ENCODE measurements at regions not wholly inside any gene's neighbourhood (a gene's known extent, or its start where the extent isn't known, plus 50 kb on each side); places are given as distances from the start of the nearest gene placed in this dataset.
A peak's percentile ranks its signal among the peaks of the same experiment; 100 is the strongest.

GRCh38 chr2:7161501-7161900 is 244.3 kb downstream of the RNF144A start:
- Histone ChIP-seq H2BK120ac (ENCODE audit: low read depth, low read length, poor library complexity, severe bottlenecking) (no peak overlapping the region), H3K79me2 (ENCODE audit: insufficient read depth, low read length) (no peaks in the 10 kb centered on the region), H3K4me2 (ENCODE audit: insufficient read depth, insufficient read length, low read length) (no peak overlapping the region), H4K8ac (replicated peaks; ENCODE audit: insufficient read length, low read depth, low read length) (no peak overlapping the region), H2BK20ac (ENCODE audit: low read depth, low read length, poor library complexity, severe bottlenecking) (no peak overlapping the region), H2BK15ac (ENCODE audit: low read depth, low read length) (no peak overlapping the region), H2BK12ac (ENCODE audit: insufficient read length, low read depth, low read length) (no peak overlapping the region), H3K4ac (ENCODE audit: low read depth, low read length) (no peak overlapping the region), H4K5ac (ENCODE audit: insufficient read length, low read depth, low read length) (no peak overlapping the region), H3K14ac (ENCODE audit: insufficient read depth, low read length) (no peak overlapping the region), H3K18ac (ENCODE audit: insufficient read length, low read depth, low read length) (no peak overlapping the region), H2AK5ac (ENCODE audit: insufficient read length, low read length) (no peak overlapping the region), H3K27me3 (ENCODE audit: insufficient read depth, low read length) (no peaks in the 10 kb centered on the region), H2AFZ (ENCODE audit: low read length) (no peak overlapping the region), H4K91ac (ENCODE audit: insufficient read length, low read depth, low read length) (no peak overlapping the region), H3K9ac (ENCODE audit: extremely low read depth, insufficient read length, low read length) (no peak overlapping the region), H2BK5ac (ENCODE audit: insufficient read length, low read length) (no peak overlapping the region), H4K20me1 (ENCODE audit: control insufficient read depth, insufficient read depth, insufficient read length) (no peaks in the 10 kb centered on the region), H3K27ac (ENCODE audit: insufficient read length, low read depth, low read length) (no peak overlapping the region), H3K56ac (ENCODE audit: insufficient read length, low read depth, low read length) (no peak overlapping the region), H3K23ac (ENCODE audit: insufficient read length, low read depth, low read length) (no peak overlapping the region), H3T11ph (ENCODE audit: low read length) (no peak overlapping the region), H3K79me1 (ENCODE audit: insufficient read depth, low read depth, low read length, poor library complexity, severe bottlenecking) (no peaks in the 10 kb centered on the region), H3K4me1 (ENCODE audit: insufficient read depth, low read length) (no peaks in the 10 kb centered on the region; the same call in 1 of the 2 replicates), H3K9me3 (ENCODE audit: control insufficient read depth, low read depth, low read length) (no peaks in the 10 kb centered on the region), H3K23me2 (ENCODE audit: insufficient read length, low read depth, low read length, poor library complexity, severe bottlenecking) (no peaks in the 10 kb centered on the region)
- Mint-ChIP-seq H3K27me3 (ENCODE audit: low read depth) (no peaks in the 10 kb centered on the region), H3K27ac (peak overlapping the region in 1 of 3 experiments; percentile 14; a peak in 1 of 7 replicates), H3K4me1 (peaks cover 10 to 11% of the 10 kb centered on the region in 2 experiments), H3K9me3 (no peaks in the 10 kb centered on the region; a peak in 1 of 5 replicates), H3K4me3 (no peak overlapping the region), H3K36me3 (ENCODE audit: insufficient read depth in 1 of 3, low read depth in 3 of 3) (no peaks in the 10 kb centered on the region)
- no CpG with 5 or more reads among the region's 2 CpGs for WGBS (ENCODE audit: extremely low coverage, insufficient read length, low lambda C conversion rate)
- TF ChIP-seq CTCF (conservative IDR thresholded peaks at IDR 0.05), result no peak
- DNase-seq, result no peak

Measured in H9 (cell line).